ENCODE measurements at regions not wholly inside any gene's neighbourhood (a gene's known extent, or its start where the extent isn't known, plus 50 kb on each side); places are given as distances from the start of the nearest gene placed in this dataset.

GRCh38 chr2:111662039-111662770 is 221.8 kb downstream of the ANAPC1 start:
- H3K27ac ChIP-seq (ENCODE audit: low read depth, low read length), result no peak overlapping the region
- H3K9me3 ChIP-seq (ENCODE audit: control insufficient read depth in 1 of 2, insufficient read depth in 1 of 2, low read depth in 1 of 2, low read length in 2 of 2), result no peaks in the 10 kb centered on the region
- BruUV-seq (replicated peaks), result no TSS peak
- no peaks in the 10 kb centered on the region for H3K79me2 ChIP-seq (ENCODE audit: insufficient read depth, low read length)
- TF ChIP-seq SIN3A (IDR thresholded peaks at IDR 0.05; ENCODE audit: low read depth), result no peak
- no peak for TF ChIP-seq POLR2A (IDR thresholded peaks at IDR 0.05; ENCODE audit: borderline replicate concordance, extremely low read depth, insufficient read depth, insufficient read length)
- TF ChIP-seq, protein P1, sequence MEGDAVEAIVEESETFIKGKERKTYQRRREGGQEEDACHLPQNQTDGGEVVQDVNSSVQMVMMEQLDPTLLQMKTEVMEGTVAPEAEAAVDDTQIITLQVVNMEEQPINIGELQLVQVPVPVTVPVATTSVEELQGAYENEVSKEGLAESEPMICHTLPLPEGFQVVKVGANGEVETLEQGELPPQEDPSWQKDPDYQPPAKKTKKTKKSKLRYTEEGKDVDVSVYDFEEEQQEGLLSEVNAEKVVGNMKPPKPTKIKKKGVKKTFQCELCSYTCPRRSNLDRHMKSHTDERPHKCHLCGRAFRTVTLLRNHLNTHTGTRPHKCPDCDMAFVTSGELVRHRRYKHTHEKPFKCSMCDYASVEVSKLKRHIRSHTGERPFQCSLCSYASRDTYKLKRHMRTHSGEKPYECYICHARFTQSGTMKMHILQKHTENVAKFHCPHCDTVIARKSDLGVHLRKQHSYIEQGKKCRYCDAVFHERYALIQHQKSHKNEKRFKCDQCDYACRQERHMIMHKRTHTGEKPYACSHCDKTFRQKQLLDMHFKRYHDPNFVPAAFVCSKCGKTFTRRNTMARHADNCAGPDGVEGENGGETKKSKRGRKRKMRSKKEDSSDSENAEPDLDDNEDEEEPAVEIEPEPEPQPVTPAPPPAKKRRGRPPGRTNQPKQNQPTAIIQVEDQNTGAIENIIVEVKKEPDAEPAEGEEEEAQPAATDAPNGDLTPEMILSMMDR (IDR thresholded peaks at IDR 0.05 in 2 of 3, conservative IDR thresholded peaks at IDR 0.05 in 1 of 3; ENCODE audit: borderline replicate concordance in 1 of 3, insufficient read depth in 1 of 3, low read depth in 2 of 3, low read length in 2 of 3), result no peak
- no peak for TF ChIP-seq ELF1 (IDR thresholded peaks at IDR 0.05; ENCODE audit: borderline replicate concordance, low read depth)
- TF ChIP-seq EZH2phosphoT487 (IDR thresholded peaks at IDR 0.05; ENCODE audit: borderline replicate concordance), result no peak
- TF ChIP-seq, protein P2, sequence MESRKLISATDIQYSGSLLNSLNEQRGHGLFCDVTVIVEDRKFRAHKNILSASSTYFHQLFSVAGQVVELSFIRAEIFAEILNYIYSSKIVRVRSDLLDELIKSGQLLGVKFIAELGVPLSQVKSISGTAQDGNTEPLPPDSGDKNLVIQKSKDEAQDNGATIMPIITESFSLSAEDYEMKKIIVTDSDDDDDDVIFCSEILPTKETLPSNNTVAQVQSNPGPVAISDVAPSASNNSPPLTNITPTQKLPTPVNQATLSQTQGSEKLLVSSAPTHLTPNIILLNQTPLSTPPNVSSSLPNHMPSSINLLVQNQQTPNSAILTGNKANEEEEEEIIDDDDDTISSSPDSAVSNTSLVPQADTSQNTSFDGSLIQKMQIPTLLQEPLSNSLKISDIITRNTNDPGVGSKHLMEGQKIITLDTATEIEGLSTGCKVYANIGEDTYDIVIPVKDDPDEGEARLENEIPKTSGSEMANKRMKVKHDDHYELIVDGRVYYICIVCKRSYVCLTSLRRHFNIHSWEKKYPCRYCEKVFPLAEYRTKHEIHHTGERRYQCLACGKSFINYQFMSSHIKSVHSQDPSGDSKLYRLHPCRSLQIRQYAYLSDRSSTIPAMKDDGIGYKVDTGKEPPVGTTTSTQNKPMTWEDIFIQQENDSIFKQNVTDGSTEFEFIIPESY (IDR thresholded peaks at IDR 0.05; ENCODE audit: extremely low read depth, insufficient replicate concordance, low read length), result no peak
- TF ChIP-seq CEBPB (IDR thresholded peaks at IDR 0.05; ENCODE audit: low read depth), result no peak
- no peak for TF ChIP-seq REST (IDR thresholded peaks at IDR 0.05; ENCODE audit: low read depth)
- no peak for TF ChIP-seq SRF (IDR thresholded peaks at IDR 0.05; ENCODE audit: low read depth)
- ChIA-PET CTCF (no interaction called here), POLR2A (no interaction called here), RAD21 (ENCODE audit: low non-redundant PET in 1 of 2, low total read pairs in 2 of 2, uncharacterized antibody in 2 of 2, unreplicated experiment in 2 of 2) (no interaction called here)
- H3K4me3 ChIP-seq (replicated peaks in 1 of 2; ENCODE audit: low read depth in 1 of 2, low read length in 2 of 2), result no peak overlapping the region
- no peaks in the 10 kb centered on the region for H3K27me3 ChIP-seq (ENCODE audit: insufficient read depth, low read length)
- intact Hi-C loops (cut with micrococcal nuclease), result no loop called here
- ATAC-seq (no peak), DNase-seq (ENCODE audit: low read depth, low spot score) (no peak)
- H3K4me1 ChIP-seq (ENCODE audit: control insufficient read depth in 1 of 2, insufficient read depth in 2 of 2, low read length in 2 of 2), result peaks cover 12 to 16% of the 10 kb centered on the region in 2 experiments
- no peaks in the 10 kb centered on the region for H4K20me1 ChIP-seq (ENCODE audit: insufficient read depth)
- no peak overlapping the region for H3K9ac ChIP-seq (ENCODE audit: low read length)
- H3K9me2 ChIP-seq (ENCODE audit: insufficient read depth), result no peaks in the 10 kb centered on the region
- no peaks in the 10 kb centered on the region for H3K36me3 ChIP-seq (ENCODE audit: control insufficient read depth in 1 of 2, insufficient read depth in 2 of 2, low read length in 2 of 2)
- no peak overlapping the region for H2AFZ ChIP-seq (ENCODE audit: low read depth, low read length, poor library complexity, severe bottlenecking)
- no peak overlapping the region for H3K4me2 ChIP-seq (ENCODE audit: low read length)

Data from HCT116 (cell line).